A673 (cell line): ENCODE measurements at regions not wholly inside any gene's neighbourhood (a gene's known extent, or its start where the extent isn't known, plus 50 kb on each side); places are given as distances from the start of the nearest gene placed in this dataset.

Experiments used
- EZH2 ChIP-seq: fragments of 200-600 bp; sonication (generic); IDR thresholded peaks from 2 replicates; pipeline ENCODE4 v1.6.1; 2017; ENCODE audit warnings: borderline replicate concordance, low read depth, mild to moderate bottlenecking, mixed read lengths, antibody characterized with exemption, low read length; ENCODE audit not compliant: poor library complexity, severe bottlenecking
- TF ChIP-seq, protein P1 (sequence below): fragments of 300-800, 200-600 bp; sonication (generic); conservative IDR thresholded peaks from 2 replicates; pipeline ENCODE4 v1.5.1; 2017; ENCODE audit warnings: low read depth, mild to moderate bottlenecking, antibody characterized with exemption, low read length, moderate library complexity, mixed read lengths

DNA sequence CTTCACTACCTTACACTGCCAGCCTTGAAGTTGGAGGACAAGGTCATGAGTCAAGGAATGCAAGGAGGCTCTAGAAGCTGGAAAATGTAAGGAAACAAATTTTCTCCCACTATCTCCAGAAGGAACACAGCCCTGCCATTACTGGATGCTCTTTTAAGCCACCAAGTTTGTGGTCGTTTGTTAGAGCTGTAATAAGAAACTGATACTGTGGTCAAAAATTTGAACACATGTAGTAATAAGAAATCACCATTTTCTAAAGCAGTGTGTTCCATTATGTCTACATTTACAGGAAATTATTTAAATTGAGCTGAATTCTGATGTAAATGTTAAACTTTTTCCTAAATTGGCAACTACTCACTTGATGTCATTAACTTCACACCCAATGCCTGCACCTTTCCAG, 729.0 kb downstream of the KCNJ3 start:
- TF ChIP-seq, protein P1, sequence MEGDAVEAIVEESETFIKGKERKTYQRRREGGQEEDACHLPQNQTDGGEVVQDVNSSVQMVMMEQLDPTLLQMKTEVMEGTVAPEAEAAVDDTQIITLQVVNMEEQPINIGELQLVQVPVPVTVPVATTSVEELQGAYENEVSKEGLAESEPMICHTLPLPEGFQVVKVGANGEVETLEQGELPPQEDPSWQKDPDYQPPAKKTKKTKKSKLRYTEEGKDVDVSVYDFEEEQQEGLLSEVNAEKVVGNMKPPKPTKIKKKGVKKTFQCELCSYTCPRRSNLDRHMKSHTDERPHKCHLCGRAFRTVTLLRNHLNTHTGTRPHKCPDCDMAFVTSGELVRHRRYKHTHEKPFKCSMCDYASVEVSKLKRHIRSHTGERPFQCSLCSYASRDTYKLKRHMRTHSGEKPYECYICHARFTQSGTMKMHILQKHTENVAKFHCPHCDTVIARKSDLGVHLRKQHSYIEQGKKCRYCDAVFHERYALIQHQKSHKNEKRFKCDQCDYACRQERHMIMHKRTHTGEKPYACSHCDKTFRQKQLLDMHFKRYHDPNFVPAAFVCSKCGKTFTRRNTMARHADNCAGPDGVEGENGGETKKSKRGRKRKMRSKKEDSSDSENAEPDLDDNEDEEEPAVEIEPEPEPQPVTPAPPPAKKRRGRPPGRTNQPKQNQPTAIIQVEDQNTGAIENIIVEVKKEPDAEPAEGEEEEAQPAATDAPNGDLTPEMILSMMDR = no peak
- TF ChIP-seq EZH2 = no peak
